Retinal pigment epithelial cell (primary cell): ENCODE measurements at regions not wholly inside any gene's neighbourhood (a gene's known extent, or its start where the extent isn't known, plus 50 kb on each side); places are given as distances from the start of the nearest gene placed in this dataset.

ENCODE experiments used
- DNase-seq: peaks from one replicate; pipeline ENCODE4 v3.0.0-alpha.2; 2010; ENCODE audit warnings: low read depth
- H3K4me3 ChIP-seq: 2 replicates; pipeline ENCODE4 v1.5.1; 2011; ENCODE audit warnings: mild to moderate bottlenecking, low read length, control low read depth, moderate library complexity
- TF ChIP-seq, protein P1 (sequence below): conservative IDR thresholded peaks from 2 replicates; pipeline ENCODE4 v1.5.1; 2011; ENCODE audit warnings: low read depth, low read length, control low read depth, inconsistent platforms

- no peak for DNase-seq
- TF ChIP-seq, protein P1, sequence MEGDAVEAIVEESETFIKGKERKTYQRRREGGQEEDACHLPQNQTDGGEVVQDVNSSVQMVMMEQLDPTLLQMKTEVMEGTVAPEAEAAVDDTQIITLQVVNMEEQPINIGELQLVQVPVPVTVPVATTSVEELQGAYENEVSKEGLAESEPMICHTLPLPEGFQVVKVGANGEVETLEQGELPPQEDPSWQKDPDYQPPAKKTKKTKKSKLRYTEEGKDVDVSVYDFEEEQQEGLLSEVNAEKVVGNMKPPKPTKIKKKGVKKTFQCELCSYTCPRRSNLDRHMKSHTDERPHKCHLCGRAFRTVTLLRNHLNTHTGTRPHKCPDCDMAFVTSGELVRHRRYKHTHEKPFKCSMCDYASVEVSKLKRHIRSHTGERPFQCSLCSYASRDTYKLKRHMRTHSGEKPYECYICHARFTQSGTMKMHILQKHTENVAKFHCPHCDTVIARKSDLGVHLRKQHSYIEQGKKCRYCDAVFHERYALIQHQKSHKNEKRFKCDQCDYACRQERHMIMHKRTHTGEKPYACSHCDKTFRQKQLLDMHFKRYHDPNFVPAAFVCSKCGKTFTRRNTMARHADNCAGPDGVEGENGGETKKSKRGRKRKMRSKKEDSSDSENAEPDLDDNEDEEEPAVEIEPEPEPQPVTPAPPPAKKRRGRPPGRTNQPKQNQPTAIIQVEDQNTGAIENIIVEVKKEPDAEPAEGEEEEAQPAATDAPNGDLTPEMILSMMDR: no peak
- no peak overlapping the region for H3K4me3 ChIP-seq
These were observed 55.2 kb downstream of the RPL22L1 start for GRCh38 chr3:170814822-170815221.

- no peak for DNase-seq
- no peak overlapping the region for H3K4me3 ChIP-seq
- TF ChIP-seq, protein P1: no peak
These were observed 56.7 kb downstream of the RPL22L1 start for GRCh38 chr3:170813266-170813665.

DNA sequence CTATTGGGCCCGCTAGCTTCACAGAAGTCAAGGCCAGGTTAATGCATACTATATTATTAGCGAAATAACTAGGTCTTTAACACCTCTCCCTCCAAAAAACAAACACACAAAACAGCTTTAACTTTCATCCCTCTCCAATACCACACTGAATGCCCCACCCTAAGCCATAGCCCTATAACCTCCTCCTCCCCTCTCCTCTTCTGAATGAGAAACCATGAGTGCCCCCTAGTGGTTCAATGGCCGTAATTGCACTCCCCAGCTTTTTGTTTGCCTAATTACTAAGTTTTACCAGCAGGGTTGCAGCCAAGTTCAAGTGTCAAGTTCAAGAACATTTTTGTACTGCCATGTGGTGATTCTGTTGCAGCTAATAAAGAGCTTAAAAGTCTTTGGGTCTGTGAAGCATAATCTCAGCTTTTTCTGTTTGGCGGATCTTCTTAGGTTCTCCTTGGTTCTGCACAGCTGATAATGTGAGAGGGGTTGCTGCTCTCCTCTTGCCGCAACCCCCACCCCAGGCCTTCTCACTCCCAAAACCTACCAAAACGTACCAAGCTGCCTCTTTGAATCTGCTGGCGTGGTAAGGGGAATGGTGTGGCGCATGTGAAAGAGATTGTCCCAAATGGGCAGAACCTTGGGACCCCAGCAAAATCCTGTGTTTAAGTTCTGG, 57.9 kb downstream of the RPL22L1 start:
- TF ChIP-seq, protein P1: peak; percentile 95
- DNase-seq: peak; percentile 59
- H3K4me3 ChIP-seq: no peak overlapping the region

DNA sequence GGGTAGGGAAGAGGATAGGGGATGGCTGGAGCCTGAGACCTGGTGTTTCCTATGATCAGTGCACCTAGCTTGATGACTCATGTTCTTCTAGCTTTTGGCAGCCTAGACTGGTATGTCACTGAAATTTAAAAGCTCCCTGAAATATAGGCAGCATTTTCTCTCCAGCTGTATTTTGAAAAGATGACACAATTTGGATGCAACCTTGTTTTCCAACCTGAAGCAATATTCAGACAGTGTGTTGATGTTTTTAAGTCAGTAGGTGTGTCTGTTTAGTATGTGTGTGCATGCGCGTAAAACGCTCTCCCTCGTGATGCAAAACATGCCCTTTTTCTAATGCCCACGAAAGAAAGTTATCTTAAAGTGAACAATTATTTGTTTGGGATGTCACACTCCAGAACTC, 58.5 kb downstream of the RPL22L1 start:
- no peak overlapping the region for H3K4me3 ChIP-seq
- DNase-seq: no peak
- TF ChIP-seq, protein P1: no peak

DNA sequence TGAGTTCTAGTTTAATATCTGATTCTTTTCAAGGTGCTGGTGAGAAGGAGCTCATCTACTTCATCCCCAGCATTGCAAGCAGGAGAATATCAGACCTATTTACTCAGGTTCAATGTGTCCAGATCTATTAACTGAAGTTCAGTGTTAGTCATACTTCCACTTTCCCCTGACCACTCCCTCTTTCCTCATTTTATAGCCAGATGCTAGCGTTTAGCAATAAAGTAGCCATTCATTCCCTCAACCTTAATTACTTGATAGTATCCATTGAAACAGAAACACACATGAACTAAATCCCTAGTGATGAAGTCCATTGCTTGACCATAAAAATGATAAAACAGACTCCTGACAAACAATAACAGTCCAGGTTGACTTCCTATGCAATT, 60.0 kb downstream of the RPL22L1 start:
- no peak for DNase-seq
- no peak overlapping the region for H3K4me3 ChIP-seq
- TF ChIP-seq, protein P1: no peak

GRCh38 chr3:170809007-170809974, 60.7 kb downstream of the RPL22L1 start:
- no peak overlapping the region for H3K4me3 ChIP-seq
- DNase-seq: no peak
- TF ChIP-seq, protein P1: peak; percentile 81
